Stromal cell of bone marrow (primary cell): ENCODE measurements at regions not wholly inside any gene's neighbourhood (a gene's known extent, or its start where the extent isn't known, plus 50 kb on each side); places are given as distances from the start of the nearest gene placed in this dataset.
"Not testable (repeated sequence)": the region's sequence is repeated elsewhere in the genome, so short reads cannot be mapped to it uniquely, and the experiment has no call there.

Source experiments
- DNase-seq: peaks from one replicate; pipeline ENCODE4 v3.0.0-alpha.2; 2012; ENCODE audit warnings: low read depth

DNA sequence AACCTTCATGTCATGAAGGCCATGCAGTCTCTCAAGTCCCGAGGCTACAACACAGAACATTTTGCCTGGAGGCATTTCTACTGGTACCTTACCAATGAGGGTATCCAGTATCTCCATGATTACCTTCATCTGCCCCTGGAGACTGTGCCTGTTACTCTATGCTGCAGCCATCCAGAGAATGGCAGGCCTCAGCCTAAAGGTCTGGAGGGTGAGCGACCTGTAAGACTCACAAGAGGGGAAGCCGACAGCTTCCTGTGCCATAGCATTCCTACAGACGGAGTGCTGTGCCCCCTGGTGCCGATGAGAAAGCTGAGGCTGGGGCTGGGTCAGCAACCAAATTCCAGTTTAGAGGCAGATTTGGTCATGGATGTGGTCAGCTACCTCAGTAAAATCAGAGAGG lies 51.3 kb upstream of the CADPS start:
- no peak for DNase-seq

DNA sequence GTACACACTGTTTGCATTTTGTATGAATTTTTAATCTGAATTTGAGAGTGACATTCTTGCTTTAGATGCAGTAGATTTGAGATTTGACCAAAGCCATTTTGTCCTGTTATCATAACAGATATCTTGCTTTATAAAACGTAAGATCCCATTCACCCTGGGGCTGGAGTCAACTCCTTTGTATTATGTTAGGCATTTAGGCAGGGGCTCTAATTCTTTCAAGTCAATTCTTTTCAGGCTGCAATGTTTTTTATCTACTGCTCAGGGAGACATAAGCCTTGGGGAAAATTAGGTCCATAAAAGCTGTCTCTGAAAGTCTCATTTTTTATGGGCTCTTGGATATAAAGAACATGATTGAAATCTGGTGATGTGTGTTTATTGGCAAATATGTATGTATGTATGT lies 53.0 kb upstream of the CADPS start:
- DNase-seq, result no peak

DNA sequence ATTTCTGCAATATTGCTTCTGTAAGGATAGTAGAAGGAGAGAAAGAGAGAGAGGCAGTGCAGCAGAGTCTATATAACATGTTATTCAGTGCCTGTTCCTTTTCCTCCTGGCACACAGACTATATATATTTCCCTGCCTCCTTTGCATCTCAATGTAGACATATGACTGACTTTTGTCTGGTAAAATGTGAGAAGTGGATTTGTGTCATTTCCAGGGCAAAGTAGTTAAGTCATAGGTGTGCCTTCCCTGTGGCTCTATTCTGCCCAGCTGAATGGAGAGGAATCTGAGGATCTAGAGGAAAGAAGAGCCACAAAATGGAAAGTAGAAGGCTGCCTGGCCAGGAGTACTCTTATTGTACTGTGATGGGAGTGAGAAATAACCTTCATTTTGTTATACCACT lies 54.6 kb upstream of the CADPS start:
- DNase-seq, result no peak

DNA sequence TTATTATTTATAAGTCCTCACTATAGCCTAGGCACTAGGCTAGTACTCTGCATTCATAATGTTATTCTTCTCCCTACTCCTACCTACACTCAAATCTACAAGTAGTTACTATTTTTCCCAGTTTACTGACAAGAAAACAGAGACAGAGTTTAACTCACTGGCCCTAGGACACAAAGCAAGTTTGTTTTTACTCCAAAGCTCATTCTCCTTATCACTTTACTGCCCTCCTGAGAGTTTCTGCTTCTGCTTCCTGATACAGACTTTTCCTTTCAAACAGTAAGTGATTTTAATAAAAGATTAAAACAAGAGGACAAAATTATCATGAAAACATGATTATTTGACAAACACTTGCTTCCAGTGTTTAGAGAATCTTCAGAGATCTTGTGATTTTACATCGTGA lies 60.6 kb upstream of the CADPS start:
- DNase-seq, result no peak

DNA sequence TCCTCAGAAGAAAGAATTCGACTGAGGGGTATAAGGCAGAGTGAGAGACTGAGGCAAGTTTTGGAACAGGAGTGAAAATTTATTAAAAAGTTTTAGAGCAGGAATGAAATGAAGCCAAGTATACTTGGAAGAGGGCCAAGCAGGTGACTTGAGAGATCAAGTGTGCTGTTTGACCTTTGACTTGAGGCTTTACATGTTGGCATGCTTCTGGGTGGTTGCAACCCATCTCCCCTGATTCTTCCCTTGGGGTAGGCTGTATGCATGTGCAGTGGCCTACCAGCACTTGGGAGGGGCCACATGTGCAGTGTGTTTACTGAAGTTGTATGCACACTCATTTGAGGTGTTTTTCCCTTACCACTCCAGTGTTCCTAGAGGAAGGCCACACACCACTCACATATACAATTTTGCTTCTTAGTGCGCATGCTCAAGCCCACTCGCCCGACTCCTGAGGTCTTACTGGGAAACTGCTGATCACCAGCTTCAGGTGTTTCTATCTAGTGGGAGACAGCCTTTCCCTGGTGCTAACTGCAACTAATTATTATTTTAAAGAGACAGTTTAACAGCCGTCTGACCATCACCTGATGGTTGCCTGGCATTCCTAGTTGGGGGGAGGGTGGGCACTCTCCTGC lies 61.5 kb upstream of the CADPS start:
- DNase-seq, result no peak

DNA sequence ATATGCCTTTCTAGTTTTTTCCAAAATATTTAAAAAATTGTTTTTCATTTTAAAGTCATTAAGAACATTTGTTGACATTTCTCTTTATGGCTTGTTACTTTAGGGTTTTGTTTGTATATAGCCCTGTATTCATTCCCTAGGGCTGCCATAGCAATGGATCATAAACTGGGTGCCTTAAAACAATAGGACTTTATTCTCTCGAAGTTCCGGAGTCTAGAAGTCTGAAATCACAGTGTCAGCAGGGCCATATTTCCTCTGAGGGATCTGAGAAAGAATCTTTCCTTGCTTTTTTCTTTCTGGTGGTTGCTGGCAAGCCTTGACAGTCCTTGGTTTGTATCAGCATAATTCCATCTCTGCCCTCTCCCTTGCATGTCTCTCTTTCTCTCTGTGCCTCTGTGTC lies 63.4 kb upstream of the CADPS start:
- DNase-seq, result no peak

DNA sequence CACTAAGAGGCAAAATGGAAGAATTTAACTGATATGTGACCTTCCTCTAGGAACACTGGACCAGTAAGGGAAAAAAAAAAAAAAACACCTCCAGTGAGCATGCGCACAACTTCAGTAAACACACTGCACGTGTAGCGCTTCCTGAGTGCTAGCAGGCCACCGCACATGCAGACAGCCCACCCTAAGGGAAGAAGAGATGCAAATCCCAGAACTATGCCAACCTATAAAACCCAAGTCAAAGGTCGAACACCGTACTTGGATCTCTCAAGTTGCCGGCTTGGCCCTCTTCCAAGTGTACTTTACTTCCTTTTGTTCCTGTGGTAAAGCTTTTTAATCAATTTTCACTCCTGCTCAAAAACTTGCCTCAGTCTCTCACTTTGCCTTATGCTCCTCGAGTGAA lies 64.5 kb upstream of the CADPS start:
- DNase-seq, result no peak

DNA sequence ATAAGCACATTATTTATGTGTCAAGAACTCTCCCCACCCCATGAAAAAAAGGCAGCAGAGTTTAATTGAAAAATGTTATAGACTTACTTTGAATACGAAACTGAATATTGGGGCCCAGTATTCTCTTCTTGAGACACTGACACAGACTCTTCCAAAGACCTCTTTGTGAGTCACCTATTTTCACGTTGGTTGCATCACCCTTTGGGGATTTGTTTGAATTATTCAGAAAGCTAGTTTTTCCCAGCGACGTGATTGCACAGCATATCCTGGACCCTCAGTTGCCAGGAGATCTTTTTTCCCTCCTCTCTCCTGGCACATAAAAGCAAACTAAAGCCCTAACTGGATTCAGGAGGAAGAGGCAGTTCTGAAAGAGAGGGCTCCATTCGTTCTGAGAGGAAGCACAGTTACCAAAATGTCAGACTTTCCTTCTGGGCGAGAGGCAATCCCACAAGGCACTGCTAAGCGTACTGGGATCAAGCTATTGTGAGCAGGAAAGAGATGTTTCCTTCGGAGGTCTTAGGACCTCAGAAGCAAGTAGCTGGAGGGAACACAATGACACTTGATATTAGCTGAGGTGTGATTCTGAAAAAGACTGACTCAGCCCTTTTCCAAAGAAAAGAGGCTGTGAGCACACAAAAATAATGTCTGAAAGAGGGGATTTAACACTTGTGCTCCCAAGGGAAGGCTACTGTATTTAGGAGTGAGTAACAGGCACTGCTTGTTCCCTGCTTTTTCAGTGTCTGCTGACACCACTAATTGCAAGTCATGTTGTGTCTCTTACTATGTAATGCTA lies 65.8 kb upstream of the CADPS start:
- DNase-seq, result peak; percentile 10

DNA sequence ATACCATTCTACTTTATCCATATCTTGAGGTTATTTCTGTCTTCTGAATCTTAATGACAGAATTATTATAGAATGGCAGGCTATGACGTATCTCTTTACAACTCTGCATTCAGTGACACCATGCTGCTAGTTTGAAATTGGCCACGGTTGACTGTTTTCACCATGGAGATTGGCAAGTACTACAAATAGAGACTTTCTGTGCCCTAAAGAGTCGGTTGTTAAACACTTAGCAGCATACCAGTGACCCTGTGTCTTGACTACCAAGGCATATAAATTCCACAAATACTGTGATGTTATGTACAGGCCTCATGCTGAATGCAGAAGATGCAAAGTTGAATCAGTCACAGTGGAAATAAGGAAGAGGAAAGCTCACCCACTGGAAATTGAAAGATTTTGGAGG lies 67.0 kb upstream of the CADPS start:
- DNase-seq, result no peak

DNA sequence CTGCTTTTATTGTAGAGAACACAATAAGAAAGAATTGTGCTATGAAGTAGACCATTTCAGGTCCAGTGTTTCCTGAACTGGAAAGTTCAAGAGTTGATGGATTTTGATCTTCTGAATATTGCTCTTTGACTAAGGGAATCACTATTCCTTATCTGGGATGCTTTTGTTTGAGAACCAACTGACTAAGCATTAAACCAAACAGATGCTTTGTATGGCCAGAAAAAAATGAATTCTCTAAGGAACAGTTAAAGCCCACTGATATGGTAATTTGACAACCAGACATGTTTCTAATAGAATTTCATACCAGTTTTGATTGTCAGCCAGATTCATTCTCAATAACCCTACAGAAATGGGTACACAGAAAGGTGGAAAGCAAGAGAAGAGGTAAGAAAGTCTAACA lies 67.5 kb upstream of the CADPS start:
- DNase-seq, result no peak

DNA sequence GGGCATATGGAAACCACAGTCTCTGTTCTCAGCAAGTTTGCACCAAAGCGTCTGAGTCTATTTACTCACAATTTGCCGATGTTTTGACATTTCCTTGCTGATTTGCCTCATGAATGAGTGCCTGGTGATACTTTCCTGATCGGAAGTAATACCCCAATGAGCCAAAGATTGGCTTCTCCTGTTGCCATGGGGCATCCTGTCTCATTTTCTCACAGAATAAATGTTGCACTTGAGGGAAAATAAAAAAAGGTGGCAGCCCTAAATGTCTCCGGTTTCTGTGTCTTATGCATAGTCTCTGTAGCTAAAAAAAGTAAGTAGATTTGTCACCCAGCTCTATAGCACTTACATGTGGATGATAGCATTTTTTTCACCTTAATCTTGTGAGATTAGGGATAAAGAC lies 73.7 kb upstream of the CADPS start:
- DNase-seq, result no peak

DNA sequence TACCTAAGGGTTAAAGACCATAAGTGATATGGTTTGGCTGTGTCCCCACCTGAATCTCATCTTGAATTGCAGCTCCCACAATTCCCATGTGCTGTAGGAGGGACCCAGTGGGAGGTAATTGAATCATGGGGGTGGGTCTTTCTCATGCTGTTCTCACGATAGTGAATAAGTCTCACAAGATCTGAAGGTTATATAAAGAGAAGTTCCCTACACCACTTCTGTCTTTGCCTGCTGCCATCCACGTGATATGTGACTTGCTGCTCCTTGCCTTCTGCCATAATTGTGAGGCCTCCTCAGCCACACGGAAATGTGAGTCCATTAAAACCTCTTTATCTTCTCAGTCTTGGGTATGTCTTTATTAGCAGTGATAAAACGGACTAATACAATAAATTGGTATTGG lies 75.0 kb upstream of the CADPS start:
- no peak for DNase-seq

DNA sequence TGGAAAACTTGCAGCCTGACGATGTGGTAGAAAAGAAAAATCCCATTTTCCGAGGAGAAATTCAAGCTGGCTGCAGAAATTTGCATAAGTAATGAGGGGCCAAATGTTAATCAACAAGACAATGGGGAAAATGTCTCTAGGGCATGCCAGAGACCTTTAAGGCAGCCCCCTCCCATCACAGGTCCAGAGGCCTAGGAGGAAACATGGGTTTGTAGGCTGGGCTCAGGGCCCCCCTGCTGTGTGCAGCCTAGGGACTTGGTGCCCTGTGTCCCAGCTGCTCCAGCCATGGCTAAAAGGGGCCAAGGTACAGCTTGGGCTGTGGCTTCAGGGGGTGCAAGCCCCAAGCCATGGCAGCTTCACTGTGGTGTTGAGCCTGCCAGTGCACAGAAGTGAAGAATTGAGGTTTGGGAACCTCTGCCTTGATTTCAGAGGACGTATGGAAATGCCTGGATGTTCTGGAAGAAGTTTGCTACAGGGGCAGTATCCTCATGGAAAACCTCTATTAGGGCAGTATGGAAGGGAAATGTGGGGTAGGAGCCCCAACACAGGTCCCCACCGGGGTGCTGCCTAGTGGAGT lies 75.9 kb upstream of the CADPS start:
- DNase-seq, result no peak

DNA sequence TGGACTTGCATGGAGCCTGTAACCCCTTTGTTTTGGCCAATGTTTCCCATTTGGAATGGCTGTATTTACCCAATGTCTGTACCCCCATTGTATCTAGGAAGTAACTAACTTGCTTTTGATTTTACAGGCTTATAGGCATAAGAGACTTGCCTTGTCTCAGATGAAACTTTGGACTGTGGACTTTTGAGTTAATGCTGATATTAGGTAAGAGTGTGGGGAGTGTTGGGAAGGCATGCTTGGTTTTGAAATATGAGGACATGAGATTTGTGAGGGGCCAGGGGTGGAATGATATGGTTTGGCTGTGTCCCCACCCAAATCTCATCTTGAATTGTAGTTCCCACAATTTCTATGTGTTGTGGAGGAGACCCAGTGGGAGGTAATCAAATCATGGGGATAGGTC lies 76.7 kb upstream of the CADPS start:
- not testable (repeated sequence) for DNase-seq

DNA sequence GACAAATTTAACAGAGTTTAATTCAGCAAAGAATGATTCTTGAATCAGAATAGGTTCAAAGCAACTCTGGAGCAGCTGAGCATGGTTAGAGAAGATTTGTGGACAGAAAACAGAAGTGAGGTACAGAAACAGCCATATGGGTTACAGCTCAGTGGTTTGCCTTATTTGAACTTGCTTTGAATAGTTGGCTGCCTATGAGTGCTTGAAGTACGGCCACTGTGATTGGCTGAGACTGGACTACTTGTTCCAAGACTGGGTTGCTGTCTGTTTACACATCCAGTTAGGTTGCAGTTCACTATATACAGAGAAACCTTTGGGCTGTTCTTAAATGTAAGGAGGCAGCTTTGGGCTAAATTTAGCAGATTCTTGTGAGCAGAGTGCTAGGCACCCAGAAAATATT lies 79.4 kb upstream of the CADPS start:
- DNase-seq, result no peak

DNA sequence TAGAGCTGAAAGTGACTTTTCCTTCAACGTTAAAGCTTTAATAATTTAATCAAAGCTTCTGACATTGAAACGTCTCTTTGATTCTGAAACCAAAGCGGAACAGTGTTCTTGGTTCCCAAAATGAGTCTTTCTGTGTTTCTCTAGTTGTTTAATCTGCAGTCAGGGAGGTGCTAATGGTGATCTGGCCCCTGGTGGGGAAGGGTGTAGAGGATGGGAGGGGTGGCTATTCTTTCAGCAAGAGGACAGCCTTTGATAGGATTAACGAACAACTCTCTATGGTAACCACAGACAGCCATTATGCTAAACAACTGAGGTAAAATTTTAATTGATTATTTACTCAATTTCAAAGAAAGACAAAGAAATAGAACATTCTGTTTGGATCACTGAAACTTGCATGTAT lies 79.9 kb upstream of the CADPS start:
- DNase-seq, result no peak

DNA sequence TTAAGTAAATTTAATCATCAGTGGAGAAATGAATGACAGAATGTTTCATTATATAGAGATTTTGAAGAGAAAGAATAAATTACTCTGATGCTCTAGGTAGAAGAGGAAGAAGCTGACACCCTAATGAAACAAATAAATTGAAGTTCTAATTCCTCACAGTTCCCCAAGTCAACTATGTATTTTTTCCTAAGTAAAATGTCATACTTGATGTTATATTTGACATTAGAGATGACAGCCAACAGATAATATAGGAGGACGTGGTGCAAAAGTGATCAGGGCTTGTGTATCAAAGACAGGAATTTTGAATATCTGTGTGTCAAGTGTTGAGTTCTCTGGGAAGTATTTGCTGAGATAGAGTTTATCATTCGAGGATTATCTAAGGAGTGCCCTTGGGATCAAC lies 81.2 kb upstream of the CADPS start:
- no peak for DNase-seq

DNA sequence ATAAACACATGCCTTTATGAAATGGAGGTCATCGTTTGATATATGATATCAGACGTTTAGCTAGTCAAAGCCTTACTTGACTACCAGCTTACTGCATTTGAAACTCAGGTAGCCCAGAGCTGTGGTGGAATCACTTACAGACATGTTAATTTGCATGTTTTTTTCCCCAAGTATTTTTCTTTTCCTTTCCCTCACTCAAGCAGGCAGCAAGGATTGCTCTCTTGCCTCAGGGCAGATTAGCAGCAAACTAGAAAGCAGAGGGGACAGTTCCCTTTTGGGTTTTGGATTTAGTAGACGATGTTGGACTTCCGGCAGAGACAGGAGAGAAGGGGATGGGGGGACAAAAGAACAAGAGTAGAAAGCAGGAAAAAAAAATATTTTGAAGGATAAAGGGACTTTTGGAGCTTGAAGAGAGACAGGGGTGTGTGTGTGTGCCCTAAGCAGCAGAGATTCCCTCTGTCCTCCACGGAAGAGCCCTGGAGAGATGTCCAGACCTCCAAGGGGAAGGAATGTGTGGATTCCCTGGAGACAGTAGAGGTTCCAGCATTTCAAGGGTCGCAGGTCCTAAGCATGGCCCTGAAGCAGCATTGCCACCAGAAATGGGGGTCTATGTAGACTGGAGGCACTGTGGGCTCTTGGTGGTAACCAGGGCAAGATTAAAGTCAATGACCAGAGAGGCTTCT lies 86.8 kb upstream of the CADPS start:
- DNase-seq, result no peak

DNA sequence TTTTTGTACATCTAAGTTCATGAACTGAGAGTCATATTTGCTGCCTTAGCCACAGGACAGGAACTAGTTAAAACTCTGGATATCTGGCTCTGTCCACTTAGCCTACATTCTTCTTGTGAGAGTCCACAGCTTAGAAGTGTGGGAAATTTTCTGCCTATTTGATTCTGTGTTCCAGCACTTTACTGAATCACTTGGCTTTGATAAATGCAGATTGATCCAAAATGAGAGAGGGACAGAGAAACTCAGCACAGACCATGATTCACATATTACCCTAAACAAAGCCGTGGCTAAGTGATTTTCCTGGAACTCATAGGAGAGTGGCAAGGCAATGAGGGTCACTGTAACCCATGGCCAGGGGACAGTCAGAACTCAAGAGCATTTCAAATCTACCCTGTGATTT lies 87.5 kb upstream of the CADPS start:
- DNase-seq, result no peak

DNA sequence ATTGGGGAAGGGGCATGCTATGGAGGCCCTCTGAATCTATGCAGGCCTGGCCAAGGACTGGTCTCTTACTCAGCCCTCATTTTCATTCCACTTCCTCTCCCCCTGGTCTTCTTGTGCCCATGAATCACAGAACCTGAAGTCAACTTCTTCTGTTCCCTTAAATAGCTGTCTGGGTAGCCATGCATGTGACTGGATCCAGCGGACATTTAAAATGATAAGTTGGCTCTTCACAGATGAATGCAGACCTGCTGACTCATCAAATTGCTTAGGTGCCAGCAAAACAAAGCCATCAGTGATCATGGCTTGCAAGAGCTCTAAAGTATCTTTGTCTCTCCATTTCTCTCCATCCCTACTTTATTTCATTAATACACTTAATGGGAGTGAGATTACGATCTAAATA lies 90.1 kb upstream of the CADPS start:
- DNase-seq, result no peak

DNA sequence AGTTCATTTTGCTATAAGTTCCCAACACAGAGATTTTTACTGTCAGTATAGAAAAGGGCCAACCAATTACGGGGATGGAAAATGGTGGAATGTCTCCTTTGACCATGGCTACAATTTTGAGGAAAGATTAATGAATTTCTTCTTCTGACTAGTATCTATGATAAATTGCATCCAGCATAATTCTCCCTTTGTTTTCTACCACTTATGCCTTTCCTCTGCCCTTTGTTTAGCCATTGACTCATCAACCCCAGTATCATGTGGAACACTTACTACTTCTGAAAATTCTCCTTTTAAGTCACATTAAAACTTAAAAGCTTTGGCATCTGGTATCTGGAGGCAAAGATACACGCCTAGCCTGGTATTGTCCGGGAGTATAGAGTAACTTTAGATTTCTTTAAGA lies 92.9 kb upstream of the CADPS start:
- DNase-seq, result no peak

DNA sequence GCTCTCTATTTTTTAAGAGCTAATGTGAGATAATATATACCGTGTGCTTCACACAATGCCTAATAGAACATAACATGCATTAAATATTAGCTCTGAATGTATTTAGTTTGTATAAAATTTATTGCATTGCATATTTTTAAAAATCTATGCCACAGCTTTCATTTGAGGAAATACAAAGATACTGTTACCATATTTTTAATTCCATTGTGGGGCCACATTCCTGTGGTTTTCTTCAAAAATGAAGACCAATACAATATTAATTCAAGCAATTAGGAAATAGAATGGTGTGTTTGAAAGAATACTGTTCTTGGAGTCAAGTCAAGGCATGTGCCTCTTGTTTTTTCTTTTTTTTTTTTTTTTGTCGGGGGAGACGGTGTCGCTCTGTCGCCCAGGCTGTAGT lies 95.4 kb upstream of the CADPS start:
- DNase-seq, result no peak

DNA sequence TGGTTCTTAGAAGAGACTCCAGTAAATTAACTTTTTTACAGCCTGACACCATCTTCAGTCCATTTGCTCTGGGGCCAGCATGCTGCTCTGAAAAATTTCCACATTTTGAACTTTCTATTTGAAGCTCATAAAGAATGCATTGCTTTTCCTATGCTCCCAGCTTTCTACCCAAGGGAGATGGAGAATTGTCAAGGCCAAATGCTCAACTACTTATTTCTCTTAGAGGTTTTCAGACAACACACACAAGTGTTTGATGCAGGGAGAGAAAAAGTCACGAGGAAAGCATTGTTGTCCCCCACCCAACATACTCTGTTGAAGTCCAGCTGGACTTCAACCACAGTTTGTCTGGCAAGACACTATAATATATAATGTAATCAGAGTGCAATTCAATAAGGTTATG lies 100.3 kb upstream of the CADPS start:
- no peak for DNase-seq
